ENCODE measurements at regions not wholly inside any gene's neighbourhood (a gene's known extent, or its start where the extent isn't known, plus 50 kb on each side); places are given as distances from the start of the nearest gene placed in this dataset.
"Not testable (repeated sequence)": the region's sequence is repeated elsewhere in the genome, so short reads cannot be mapped to it uniquely, and the experiment has no call there.

GRCh38 chr12:9304540-9304939, 96.3 kb upstream of the PZP start:
- DNase-seq (ENCODE audit: extremely low spot score); CTCF ChIA-PET; POLR2A ChIA-PET: not testable (repeated sequence)

- POLR2A ChIA-PET; CTCF ChIA-PET; DNase-seq (ENCODE audit: extremely low spot score): not testable (repeated sequence)
These were observed 87.7 kb upstream of the PZP start for GRCh38 chr12:9295872-9296271.

GRCh38 chr12:9294072-9294620, 86.0 kb upstream of the PZP start:
- DNase-seq (ENCODE audit: extremely low spot score); POLR2A ChIA-PET; CTCF ChIA-PET: not testable (repeated sequence)

- POLR2A ChIA-PET; DNase-seq (ENCODE audit: extremely low spot score); CTCF ChIA-PET: not testable (repeated sequence)
These were observed 85.2 kb upstream of the PZP start for GRCh38 chr12:9293391-9293790.

- DNase-seq (ENCODE audit: extremely low spot score); CTCF ChIA-PET: not testable (repeated sequence)
These were observed 81.8 kb upstream of the PZP start for GRCh38 chr12:9289984-9290383.

GRCh38 chr12:9284724-9285123, 76.5 kb upstream of the PZP start:
- DNase-seq (ENCODE audit: extremely low spot score); POLR2A ChIA-PET; CTCF ChIA-PET: not testable (repeated sequence)

More at GRCh38 chr12:9289984-9290383, 81.8 kb upstream of the PZP start:
- POLR2A ChIA-PET, result not testable (repeated sequence)

- DNase-seq (ENCODE audit: extremely low spot score); POLR2A ChIA-PET; CTCF ChIA-PET: not testable (repeated sequence)
These were observed 76.0 kb upstream of the PZP start for GRCh38 chr12:9284197-9284596.

GRCh38 chr12:9283346-9284095, 75.3 kb upstream of the PZP start:
- POLR2A ChIA-PET, CTCF ChIA-PET: not testable (repeated sequence)
- peak; percentile 48 for DNase-seq (ENCODE audit: extremely low spot score)

GRCh38 chr12:9276990-9277389, 68.8 kb upstream of the PZP start:
- no peak for TF ChIP-seq CTCF (IDR thresholded peaks at IDR 0.05; ENCODE audit: control extremely low read depth, extremely low read depth, low read depth, missing control alignments)
- ChIA-PET CTCF (no interaction called here), POLR2A (no interaction called here)
- DNase-seq (ENCODE audit: extremely low spot score), result no peak

GRCh38 chr12:9273276-9273675, 65.1 kb upstream of the PZP start:
- ChIA-PET CTCF (interaction anchor here (1.4 to 1.6 kb wide), 2 partner anchors 13 to 94 kb away, joined by 3 to 4 read pairs; no protein-coding TSS in a partner anchor), POLR2A (no interaction called here)
- DNase-seq (ENCODE audit: extremely low spot score), result no peak
- TF ChIP-seq CTCF (IDR thresholded peaks at IDR 0.05; ENCODE audit: control extremely low read depth, extremely low read depth, low read depth, missing control alignments), result no peak

- DNase-seq (ENCODE audit: extremely low spot score), result no peak
- POLR2A ChIA-PET, result no interaction called here
- CTCF ChIA-PET, result interaction anchor here (1.6 kb wide), 1 partner anchor 96 kb away, joined by 4 read pairs; no protein-coding TSS in a partner anchor
- TF ChIP-seq CTCF (IDR thresholded peaks at IDR 0.05; ENCODE audit: control extremely low read depth, extremely low read depth, low read depth, missing control alignments), result no peak
These were observed 63.7 kb upstream of the PZP start for GRCh38 chr12:9271875-9272274.

Measured in GM10248 (cell line).